ENCODE measurements at regions not wholly inside any gene's neighbourhood (a gene's known extent, or its start where the extent isn't known, plus 50 kb on each side); places are given as distances from the start of the nearest gene placed in this dataset.

- TF ChIP-seq, protein P1, sequence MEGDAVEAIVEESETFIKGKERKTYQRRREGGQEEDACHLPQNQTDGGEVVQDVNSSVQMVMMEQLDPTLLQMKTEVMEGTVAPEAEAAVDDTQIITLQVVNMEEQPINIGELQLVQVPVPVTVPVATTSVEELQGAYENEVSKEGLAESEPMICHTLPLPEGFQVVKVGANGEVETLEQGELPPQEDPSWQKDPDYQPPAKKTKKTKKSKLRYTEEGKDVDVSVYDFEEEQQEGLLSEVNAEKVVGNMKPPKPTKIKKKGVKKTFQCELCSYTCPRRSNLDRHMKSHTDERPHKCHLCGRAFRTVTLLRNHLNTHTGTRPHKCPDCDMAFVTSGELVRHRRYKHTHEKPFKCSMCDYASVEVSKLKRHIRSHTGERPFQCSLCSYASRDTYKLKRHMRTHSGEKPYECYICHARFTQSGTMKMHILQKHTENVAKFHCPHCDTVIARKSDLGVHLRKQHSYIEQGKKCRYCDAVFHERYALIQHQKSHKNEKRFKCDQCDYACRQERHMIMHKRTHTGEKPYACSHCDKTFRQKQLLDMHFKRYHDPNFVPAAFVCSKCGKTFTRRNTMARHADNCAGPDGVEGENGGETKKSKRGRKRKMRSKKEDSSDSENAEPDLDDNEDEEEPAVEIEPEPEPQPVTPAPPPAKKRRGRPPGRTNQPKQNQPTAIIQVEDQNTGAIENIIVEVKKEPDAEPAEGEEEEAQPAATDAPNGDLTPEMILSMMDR (IDR thresholded peaks at IDR 0.05) = no peak
- TF ChIP-seq POLR2A (IDR thresholded peaks at IDR 0.05) = no peak
These were observed 122.6 kb downstream of the BOD1 start for GRCh38 chr5:173493846-173494245.
